Fibroblast of villous mesenchyme (primary cell): ENCODE measurements at regions not wholly inside any gene's neighbourhood (a gene's known extent, or its start where the extent isn't known, plus 50 kb on each side); places are given as distances from the start of the nearest gene placed in this dataset.

Source experiments
- DNase-seq: peaks from one replicate; pipeline ENCODE4 v3.0.0-alpha.2; 2010; ENCODE audit warnings: low read depth
- H3K4me3 ChIP-seq: 2 replicates; pipeline ENCODE4 v1.5.1; 2011; ENCODE audit warnings: low read depth, mild to moderate bottlenecking, low read length
- TF ChIP-seq, protein P1 (sequence below): IDR thresholded peaks from 2 replicates; pipeline ENCODE4 v1.5.1; 2012; ENCODE audit warnings: low read depth, mild to moderate bottlenecking, low read length; ENCODE audit not compliant: insufficient read depth

DNA sequence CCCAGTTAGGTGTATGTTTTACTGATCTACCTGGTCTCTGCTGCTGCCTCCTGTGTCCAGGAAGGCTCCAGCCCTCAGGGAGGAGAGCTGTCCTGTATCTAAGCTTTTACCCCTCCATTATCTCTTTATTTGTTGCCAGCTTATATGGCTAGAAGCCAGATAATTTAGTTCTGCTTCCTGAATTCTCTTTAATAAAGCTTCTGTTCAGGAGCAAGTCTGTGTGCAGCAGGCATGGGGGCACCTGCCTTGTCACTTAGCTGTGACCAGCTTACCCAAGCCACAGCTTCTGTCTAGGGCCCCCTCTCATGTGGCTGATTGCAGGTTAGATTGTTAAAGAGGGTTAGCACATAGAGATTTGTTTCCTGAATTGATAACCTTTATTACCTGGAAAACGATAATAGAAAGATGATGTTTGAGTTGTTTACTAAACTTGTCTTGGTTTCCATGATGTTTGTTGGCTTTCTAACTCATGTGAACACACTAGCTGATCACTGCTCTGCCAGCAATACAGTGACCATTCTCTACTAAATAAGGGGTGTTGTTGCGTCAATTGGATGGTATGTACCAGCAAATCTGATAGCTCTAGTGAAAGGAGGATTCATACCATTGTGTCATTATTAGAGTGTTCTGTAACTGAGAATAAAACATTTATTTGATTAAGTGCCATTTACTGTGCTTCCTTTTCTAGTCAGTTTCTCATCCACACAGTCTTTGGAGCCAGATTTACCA lies 189.8 kb upstream of the ANK2 start:
- DNase-seq = no peak
- H3K4me3 ChIP-seq = no peak overlapping the region
- TF ChIP-seq, protein P1, sequence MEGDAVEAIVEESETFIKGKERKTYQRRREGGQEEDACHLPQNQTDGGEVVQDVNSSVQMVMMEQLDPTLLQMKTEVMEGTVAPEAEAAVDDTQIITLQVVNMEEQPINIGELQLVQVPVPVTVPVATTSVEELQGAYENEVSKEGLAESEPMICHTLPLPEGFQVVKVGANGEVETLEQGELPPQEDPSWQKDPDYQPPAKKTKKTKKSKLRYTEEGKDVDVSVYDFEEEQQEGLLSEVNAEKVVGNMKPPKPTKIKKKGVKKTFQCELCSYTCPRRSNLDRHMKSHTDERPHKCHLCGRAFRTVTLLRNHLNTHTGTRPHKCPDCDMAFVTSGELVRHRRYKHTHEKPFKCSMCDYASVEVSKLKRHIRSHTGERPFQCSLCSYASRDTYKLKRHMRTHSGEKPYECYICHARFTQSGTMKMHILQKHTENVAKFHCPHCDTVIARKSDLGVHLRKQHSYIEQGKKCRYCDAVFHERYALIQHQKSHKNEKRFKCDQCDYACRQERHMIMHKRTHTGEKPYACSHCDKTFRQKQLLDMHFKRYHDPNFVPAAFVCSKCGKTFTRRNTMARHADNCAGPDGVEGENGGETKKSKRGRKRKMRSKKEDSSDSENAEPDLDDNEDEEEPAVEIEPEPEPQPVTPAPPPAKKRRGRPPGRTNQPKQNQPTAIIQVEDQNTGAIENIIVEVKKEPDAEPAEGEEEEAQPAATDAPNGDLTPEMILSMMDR = no peak

DNA sequence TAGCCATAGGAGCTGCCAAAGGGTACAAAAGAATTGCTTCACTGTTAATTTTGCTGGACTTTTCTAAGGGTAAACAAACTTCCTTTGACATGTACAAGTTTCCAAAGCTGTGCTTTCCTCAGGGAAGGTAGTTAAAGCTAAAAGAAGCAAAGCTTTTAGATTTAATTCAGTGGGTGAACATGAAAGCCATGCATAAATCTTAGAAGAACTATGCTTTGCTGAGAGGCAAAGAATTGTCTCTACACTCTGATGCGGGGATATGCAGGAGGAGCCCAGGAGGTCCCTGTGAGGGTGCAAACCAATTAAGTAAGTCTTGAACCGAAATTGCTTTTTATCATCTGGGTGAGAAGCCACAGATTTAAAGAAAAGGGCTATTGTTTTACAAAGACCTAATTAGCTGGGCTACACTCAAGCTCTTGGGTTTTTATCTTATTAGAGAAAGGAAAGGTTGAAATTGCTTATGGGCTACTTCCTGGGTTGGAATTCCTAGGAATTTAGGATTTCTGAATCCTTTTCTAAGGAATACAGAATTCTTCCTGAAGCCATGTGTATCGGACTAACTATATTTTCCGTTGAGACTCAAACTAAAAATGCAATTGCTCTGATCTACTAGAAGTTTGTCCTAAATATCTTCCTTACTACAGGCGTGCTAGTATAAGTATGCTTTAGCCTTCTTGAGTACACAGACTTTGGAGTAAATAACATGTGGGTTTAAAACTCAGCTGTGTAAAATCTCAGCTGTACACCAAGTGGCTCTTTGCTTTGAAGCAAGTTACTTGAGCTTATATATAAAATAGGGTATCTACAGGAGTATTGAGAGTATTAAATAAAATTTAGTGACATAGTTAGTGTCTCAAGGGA lies 188.4 kb upstream of the ANK2 start:
- TF ChIP-seq, protein P1 = no peak
- DNase-seq = no peak
- no peak overlapping the region for H3K4me3 ChIP-seq

DNA sequence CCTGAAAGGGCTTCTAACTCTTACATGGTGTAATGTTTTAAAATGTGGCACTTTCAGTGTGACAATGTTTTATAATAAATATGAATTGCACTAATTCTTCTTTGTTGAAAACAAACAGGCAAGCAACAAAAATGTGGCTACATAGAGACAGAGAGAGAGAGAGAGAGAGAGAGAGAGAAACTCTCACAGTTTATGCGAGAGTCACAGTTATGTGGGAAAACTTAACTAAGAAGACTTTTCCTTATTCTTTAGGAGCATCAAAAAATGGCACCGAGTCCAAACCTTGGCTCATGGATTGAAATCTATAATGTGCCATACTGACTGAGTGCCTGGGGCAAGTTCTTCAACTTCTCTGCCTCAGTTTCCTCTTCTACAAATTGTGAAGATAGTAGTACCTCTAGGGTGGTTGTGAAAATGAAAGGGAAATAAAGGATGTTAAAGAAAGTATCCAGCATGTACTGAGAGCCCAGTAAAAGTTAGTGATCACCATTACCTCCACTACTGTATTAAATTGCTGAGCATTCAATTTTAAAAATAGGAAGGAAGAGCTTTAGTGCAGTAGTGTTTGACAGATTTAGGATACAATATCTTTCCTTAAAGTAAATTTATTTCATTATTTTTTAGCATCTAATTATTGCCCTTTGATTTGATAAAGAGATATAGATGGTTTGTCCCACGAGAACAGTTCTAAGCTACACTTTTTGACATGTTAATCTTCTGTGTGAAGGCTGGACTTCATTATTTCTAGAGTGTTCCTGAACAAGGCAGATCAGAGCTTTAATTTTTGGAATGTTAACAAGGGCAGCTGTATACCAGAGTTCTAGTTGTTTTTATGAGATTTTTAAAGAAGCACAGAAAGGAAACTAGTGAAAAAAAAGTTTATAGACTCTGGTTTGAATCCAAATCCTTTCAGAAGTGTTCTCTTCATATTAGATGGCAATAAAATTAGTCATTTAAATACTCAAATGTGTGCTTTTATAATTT lies 187.5 kb upstream of the ANK2 start:
- no peak for DNase-seq
- H3K4me3 ChIP-seq = no peak overlapping the region
- TF ChIP-seq, protein P1 = no peak

DNA sequence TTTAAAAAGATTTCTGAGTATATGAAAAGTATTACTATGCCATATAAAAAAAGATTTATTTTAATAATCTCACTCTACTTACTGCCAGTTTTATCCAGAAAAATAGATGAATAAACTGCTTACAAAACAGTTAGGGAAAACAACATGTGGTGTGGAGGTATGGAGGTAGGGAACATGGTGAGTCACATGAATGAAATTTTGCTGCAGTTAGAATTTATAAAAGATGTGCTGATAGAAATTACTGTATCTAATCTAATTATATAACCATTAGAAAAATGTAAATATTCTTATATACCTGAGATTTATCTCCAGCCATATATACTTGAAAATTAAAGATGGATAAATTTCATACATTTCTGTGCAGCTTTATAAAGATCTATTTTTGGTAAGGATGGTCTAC lies 184.0 kb upstream of the ANK2 start:
- no peak overlapping the region for H3K4me3 ChIP-seq
- DNase-seq = peak; percentile 5
- TF ChIP-seq, protein P1 = no peak

DNA sequence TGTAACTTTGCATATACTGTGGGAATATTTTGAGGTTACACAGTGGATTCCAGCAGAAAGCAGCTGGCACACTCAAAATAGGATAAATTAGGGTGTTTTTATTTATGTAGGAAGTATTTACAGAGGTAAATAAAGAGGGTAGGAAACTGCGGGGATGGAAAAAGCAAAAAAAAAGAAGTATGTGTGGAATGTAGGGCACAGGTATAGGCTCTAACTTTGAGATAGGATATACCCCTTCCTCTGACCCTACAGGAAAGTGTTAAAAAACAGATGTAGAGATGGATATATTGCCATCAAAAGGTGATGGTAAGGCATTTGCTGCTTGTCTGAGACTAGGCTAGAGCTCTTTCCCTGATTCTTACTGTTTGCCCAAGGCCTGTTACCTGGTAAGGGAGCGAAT lies 173.1 kb upstream of the ANK2 start:
- no peak overlapping the region for H3K4me3 ChIP-seq
- TF ChIP-seq, protein P1 = no peak
- DNase-seq = no peak

DNA sequence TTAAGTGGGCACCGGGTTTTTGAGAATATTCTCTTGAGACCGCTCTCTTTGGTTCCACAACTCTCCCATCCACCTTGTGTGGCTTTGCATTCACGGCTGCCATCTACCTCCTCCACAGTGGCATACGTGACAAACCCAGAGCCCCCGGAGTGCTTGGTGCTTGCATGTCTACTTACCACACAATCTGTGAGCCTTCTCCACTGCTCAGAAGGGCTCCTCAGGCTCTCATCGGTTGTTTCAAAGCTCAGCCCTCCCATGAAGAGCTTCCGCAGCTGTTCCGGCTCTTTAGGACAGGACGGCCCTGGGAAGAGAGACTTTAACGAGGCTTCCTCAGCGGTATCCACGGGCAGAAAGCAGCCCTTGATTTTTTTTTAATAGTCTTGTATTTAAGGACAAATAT lies 167.6 kb upstream of the ANK2 start:
- DNase-seq = no peak
- TF ChIP-seq, protein P1 = no peak
- no peak overlapping the region for H3K4me3 ChIP-seq
